DMS114 treated with DMSO at 0.1 percent for 48 hours (cell line): ENCODE measurements at regions not wholly inside any gene's neighbourhood (a gene's known extent, or its start where the extent isn't known, plus 50 kb on each side); places are given as distances from the start of the nearest gene placed in this dataset.

Experiments
- DNase-seq: peaks from one replicate; lab custom pipeline; 2025; ENCODE audit not compliant: unreplicated experiment; lab: John Stamatoyannopoulos, UW

DNA sequence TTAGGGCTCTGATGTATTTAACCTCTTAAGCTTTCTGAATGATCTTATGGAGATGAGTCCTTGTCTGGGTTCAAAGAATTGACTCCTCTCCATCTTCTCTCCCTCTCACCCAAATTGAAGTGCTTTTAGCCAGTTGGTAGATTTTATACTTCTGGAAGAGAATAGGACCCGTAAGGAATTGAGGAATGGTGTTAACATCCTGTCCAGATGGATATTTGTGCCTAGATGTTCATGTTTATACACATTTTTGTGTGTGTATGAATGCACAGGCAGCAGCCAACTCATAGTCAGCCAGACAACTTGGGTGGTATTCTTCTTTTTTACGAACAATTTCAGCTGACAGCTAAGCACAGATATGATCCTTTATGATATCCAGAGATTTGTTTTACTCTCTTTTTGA is 449.6 kb upstream of the RGS6 start:
- no peak for DNase-seq

DNA sequence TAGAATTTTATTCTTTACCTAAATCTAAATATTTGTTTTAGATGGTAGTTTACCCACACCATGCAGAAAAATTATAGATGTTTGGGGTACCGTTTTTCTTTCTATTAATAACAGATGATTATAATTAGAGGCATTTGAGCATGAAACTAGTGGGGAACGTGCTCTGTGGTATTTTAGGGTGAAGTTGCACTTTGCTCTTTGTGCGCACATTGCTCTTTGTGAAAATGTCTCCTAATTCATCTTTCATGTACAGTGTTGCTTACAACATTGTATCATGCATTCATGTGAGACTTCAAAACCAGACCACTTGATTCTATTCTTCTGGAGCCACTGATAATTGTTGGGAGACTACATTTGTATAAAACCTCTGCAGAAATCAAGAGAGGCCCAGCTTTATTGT is 449.1 kb upstream of the RGS6 start:
- DNase-seq: no peak

DNA sequence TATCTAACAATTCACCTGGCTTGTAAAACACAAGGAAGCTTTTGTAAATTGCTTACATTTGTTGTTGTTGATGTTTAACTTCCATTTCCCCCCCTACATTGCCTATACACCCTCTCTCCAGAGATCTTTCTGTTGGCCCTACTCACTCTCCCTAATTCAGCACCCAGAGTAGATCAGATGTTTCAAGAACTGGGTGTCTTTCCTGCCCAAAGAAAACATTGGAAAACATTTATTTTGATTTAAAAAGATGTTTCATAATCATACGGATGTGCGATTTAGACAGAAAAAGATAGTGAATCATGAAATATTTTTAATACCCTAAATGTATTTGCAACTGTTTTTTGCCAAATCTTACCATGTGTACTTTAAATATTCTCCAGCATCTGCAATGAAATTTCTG is 446.4 kb upstream of the RGS6 start:
- DNase-seq: no peak

DNA sequence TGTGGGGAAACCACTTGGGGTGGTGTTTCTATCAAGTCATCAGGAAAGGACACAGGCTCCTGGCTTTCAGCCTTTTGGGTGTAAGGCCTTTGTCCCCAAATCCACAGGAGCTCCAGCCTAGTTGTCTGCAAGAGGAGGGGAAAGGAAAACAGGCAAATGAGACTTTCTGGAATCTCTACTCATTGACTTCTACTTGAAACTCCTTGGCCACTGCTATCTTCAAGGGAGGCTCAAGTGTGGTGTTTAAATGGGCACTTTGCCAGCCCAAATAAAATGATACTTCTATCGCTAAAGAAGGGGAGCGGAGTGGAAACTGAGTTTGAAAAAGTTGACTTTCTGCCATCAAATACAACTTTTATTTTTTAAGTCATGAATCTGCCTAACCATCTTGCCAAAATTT is 445.9 kb upstream of the RGS6 start:
- no peak for DNase-seq

DNA sequence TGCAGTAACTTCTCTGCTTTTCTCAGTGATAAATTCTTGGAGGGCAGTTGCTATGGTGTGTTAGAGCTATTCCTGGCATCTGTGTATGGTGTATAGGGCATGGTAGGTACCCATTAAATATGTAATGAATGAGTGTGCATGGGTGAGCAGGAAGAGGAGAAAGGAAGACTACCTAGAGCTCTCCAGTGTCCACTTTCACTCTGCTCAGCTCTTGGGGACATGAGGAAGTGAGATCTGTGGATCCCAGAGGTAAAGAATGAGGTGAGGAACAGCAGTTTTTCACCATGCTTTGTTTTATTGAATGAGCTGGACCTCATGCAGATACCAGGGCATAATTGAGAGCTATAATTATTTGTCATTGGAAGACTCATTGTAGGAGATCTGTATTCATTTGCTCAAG is 444.8 kb upstream of the RGS6 start:
- no peak for DNase-seq

- no peak for DNase-seq
Measured at GRCh38 chr14:71487941-71488340, 444.3 kb upstream of the RGS6 start.

DNA sequence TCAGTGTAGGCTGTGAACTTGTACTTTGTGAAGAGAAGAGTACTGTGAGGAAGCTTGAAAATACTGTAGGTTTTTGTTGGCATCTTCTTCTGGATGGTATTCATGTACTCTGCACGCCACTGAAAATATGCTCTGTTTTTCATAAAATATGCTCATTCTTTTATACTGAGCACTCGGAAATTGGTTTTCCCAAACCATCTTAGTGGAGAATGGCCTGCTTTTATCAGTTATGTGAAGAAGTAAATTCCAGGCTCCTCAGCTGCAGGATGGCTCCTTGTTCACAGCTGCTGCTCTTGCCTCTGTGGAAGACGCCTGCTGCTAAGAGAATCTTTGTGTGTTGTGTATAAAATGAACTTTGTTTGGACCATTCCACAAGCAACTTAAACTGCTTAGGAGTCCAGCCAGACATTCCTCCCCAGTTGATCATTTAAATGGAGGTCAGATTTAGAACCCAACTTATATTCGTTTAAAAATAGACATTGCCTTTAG is 443.5 kb upstream of the RGS6 start:
- DNase-seq: no peak

DNA sequence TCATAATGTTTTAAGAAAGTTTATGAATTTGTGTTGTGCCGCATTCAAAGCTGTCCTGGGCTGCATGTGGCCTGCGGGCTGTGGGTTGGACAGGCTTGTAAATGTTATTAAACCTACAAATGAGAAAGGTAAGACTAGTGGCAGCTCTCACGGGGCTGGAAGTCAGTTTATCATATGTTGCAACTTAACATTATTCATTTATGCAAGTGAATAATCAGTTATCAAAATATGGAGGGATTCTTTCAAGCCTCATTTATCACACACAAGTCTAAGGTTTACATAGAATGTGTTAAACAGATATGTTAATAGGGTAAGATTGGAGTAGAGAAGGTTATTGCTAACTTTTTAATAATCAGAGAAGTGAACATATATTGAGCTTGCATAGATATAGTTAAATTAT is 442.5 kb upstream of the RGS6 start:
- DNase-seq: no peak

DNA sequence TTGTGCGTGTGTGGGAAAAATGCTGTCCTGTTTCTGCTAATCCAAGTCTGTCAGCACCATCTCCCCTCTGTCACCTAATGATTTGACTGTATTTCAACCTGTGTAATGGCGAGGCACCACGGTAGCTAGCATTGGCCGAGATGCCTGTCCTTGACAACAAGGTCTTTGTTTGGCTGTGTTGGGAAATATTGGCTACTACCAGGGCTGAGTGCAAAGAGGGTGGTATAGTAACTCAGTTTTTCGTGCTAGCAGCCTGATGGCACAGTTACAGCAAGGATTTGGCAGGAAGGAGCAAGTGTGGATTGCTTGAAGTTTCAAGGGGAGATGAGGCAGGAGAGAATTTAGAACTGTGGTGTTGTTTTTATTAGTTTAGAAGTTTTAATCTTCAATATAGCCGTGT is 440.3 kb upstream of the RGS6 start:
- no peak for DNase-seq

GRCh38 chr14:71492346-71492745 is 439.9 kb upstream of the RGS6 start:
- DNase-seq: no peak

DNA sequence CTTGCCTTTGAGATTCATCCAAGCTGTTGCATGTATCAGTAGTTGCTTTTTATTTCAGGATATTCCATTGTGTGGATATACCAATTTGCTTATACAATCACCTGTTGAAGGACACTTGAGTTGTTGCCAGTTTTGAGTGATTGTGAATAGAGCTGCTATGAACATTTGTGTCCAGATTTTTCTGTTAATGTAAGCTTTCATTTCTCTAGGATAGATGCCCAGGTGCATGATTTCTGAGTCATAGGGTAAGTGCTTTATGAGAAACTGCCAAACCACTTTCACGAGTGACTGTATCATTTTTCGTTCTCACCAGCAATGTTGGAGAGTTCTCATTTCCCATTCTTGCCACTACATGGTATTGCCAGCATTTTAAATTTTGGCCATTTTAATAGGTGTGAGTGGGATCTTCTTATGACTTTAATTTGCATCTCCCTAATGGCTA is 434.6 kb upstream of the RGS6 start:
- no peak for DNase-seq

GRCh38 chr14:71498212-71498611 is 434.0 kb upstream of the RGS6 start:
- DNase-seq: no peak

GRCh38 chr14:71499018-71499417 is 433.2 kb upstream of the RGS6 start:
- DNase-seq: no peak

DNA sequence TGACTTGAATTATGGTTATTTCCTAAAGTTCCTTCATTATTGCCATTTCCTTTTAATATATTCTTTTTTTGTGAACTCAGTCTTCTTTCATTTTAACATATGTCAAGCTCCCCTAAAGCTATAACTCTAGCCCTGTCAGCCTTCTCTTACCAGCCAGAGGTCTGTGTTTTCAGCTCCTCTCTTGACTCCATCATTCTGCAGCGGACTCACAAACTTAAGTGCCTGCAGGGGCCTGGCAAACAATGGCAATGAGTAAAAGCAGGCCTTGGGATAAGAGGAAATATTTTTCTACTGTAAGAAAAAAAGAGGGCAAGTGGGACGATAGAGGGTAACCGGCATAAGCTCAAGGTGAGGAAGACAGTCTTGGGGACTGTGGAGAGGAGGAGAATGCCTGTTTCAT is 424.5 kb upstream of the RGS6 start:
- DNase-seq: no peak

DNA sequence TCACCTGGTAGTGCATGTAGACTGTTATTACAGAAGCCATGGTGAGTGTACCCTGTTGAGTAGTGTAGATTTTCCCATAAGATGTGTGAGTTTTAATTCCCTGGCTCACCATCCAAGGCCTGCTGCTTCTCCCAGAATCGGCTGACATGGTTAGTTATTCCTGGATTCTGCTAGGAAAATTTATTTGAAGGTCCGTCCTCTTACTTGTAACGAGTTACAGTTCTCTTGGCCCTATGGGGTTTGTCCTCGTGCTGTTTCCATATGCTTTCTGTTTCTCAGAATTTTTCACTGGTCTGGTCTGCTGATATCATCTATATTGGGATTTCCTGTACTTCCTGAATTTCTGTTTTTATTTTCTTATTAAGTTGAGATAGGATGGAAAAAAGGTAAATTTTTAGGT is 423.3 kb upstream of the RGS6 start:
- no peak for DNase-seq

GRCh38 chr14:71511152-71511551 is 421.1 kb upstream of the RGS6 start:
- DNase-seq: no peak

DNA sequence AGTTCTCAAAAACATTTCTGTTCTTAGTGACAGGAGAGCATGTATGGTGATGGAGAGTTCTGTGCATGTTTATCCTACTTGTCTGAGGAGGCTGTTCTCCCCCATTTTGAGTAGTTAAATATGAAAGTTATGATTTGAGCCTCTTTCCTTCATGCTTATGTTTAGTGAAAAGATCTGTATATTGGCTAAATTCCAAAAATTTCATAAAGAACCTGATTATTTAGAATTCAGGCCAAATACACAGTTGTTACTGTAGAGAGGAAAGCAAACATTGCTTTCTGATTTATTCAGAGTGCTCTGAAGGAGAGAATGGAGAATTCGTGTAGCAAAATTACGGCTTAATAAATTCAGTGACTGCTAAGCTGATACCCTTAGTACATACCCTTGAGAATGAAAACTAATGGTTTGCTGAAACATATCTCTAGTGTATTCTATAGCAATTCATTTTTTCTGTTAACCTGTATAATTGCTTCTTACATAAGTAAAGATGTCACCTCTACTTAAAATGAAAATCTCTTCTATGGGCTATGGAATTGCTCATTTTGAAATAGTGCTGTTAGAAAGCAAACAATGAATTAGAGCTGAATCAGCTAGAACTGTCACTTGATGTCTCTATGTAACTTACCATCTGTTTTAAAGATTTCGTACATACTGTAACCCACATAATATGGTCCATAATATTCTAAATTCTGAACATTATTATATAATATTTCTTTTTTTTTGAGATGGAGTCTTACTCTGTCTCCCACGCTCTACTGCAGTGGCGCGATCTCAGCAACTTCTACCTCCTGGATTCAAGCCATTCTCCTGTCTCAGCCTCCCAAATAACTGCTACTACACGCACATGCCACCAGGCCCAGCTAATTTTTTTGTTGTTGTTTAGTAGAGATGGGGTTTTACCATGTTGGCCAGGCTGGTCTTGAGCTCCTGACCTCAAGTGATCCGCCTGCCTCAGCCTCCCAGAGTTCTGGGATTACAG is 417.0 kb upstream of the RGS6 start:
- DNase-seq: no peak

- DNase-seq: no peak
Measured at GRCh38 chr14:71521238-71522135, 410.7 kb upstream of the RGS6 start.

GRCh38 chr14:71523630-71524319 is 408.5 kb upstream of the RGS6 start:
- no peak for DNase-seq

GRCh38 chr14:71524320-71524982 is 407.8 kb upstream of the RGS6 start:
- no peak for DNase-seq
